Lower leg skin (tissue), 4 donors: ENCODE measurements at regions not wholly inside any gene's neighbourhood (a gene's known extent, or its start where the extent isn't known, plus 50 kb on each side); places are given as distances from the start of the nearest gene placed in this dataset.

ENCODE experiments used
- DNase-seq, 2 donors: peaks; one replicate each; pipeline ENCODE4 v3.0.0-alpha.2; 2019; ENCODE audit warnings: low spot score in 2 of 2
- H3K4me3 ChIP-seq: fragments of 200-600 bp; sonication (generic); 2 replicates; pipeline ENCODE4 v1.5.1; 2017; ENCODE audit warnings: mild to moderate bottlenecking, low read depth; ENCODE audit not compliant: poor library complexity, severe bottlenecking
- POLR2A ChIP-seq, 2 donors: fragments of 450-650 bp; IDR thresholded peaks; one replicate each; pipeline ENCODE4 v1.6.1; 2016 to 2017; ENCODE audit warnings: antibody characterized with exemption in 2 of 2, mild to moderate bottlenecking in 1 of 2, moderate library complexity in 1 of 2
- WGBS, 2 donors: methylation state at CpG; one replicate each; pipeline ENCODE4 v1.1.5; 2018; 5-methylcytosine and 5-hydroxymethylcytosine counted together
- intact Hi-C: fragments of 100-400 bp; cut with DNase I; formaldehyde crosslinking; loops from one replicate; pipeline ENCODE4 v1.15.0; 2023; ENCODE audit warnings: low total_unique reads
- TF ChIP-seq, protein P1 (sequence below), 3 donors: fragments of 450-650 bp; IDR thresholded peaks; one replicate each; pipeline ENCODE4 v1.5.1; 2016; ENCODE audit warnings: antibody characterized with exemption in 3 of 3, mild to moderate bottlenecking in 3 of 3, moderate library complexity in 2 of 3

DNA sequence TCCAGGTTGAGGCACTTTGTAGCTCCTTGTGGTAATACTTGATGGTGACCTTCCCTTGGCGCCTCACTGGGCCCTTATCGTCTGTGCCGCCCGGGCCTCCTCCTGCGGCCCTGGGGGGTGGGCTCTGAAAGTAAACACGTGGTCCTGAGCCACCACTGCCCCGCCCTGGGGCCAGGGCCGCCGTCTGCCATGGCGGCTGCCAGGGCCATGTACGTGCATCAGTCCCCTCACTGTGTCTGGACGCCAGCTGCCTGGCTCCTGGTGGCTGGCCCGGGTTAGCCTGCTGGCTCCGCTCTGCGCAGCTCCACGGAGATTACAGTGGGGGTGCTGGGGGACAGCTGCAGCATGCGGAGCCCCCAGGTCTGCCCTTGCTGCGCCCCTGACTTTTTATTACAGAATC is 81.8 kb upstream of the CENPW start:
- no peak overlapping the region for H3K4me3 ChIP-seq
- no peak for DNase-seq
- 89 to 96% methylated on average over 18 of the region's 18 CpGs for WGBS, 2 donors
- intact Hi-C loops = no loop called here
- TF ChIP-seq POLR2A (IDR thresholded peaks at IDR 0.05) = no peak
- TF ChIP-seq, protein P1, sequence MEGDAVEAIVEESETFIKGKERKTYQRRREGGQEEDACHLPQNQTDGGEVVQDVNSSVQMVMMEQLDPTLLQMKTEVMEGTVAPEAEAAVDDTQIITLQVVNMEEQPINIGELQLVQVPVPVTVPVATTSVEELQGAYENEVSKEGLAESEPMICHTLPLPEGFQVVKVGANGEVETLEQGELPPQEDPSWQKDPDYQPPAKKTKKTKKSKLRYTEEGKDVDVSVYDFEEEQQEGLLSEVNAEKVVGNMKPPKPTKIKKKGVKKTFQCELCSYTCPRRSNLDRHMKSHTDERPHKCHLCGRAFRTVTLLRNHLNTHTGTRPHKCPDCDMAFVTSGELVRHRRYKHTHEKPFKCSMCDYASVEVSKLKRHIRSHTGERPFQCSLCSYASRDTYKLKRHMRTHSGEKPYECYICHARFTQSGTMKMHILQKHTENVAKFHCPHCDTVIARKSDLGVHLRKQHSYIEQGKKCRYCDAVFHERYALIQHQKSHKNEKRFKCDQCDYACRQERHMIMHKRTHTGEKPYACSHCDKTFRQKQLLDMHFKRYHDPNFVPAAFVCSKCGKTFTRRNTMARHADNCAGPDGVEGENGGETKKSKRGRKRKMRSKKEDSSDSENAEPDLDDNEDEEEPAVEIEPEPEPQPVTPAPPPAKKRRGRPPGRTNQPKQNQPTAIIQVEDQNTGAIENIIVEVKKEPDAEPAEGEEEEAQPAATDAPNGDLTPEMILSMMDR (IDR thresholded peaks at IDR 0.05) = no peak

DNA sequence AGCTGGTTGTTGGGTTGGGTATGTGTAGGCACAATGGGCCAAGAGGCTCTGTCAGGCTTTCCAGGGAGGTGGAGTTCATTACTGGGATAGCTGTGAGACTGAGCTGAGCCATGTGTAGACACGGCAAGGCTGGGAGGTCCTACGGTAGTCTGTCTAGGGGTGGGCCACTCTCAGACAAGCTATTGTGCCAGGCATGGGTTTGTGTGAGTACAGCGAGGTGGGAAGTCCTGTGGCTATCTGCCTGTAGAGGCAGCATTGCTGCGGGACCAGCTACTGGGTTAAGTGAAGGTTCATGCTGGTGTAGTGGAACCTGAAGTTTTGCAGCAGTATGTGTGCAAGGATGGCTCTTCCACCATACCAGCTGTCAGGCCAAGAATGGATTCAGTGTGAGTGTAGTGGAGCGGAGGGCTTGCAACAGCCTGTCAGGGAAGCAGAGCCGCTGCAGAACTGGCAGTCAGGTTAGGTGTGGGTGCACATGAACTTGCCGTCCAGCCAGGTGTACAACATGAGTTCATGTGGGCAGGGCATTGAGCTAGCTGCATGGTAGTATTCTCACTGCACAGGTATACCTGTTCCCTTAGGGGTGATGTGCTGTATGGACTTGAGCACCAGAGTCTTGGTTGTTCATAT is 78.0 kb upstream of the CENPW start:
- WGBS, 2 donors = 96 to 98% methylated on average over 7 of the region's 7 CpGs
- no peak for DNase-seq
- H3K4me3 ChIP-seq = no peak overlapping the region
- TF ChIP-seq POLR2A (IDR thresholded peaks at IDR 0.05) = no peak
- TF ChIP-seq, protein P1 (IDR thresholded peaks at IDR 0.05) = no peak
- intact Hi-C loops = no loop called here

DNA sequence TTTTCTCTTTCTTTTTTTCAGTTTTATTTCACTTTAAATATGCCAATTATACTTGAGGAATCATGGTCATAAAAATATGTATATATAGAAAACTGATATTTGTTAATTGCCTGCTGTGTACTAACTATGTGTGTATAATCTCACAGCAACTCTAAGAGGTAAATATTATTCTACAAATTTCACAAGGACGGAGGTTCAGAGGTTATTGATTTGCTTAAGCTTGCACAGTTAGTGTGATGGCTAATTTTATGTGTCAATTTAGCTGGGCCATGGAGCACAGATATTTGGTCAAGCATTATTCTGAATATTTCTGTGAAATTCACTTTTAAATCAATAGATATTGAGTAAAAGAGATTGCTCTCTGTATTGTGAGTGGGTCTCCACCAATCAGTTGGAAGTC is 75.7 kb upstream of the CENPW start:
- TF ChIP-seq POLR2A (IDR thresholded peaks at IDR 0.05) = no peak
- TF ChIP-seq, protein P1 (IDR thresholded peaks at IDR 0.05) = no peak
- DNase-seq = no peak
- no peak overlapping the region for H3K4me3 ChIP-seq
- 96 to 98% methylated on average over 1 of the region's 1 CpG for WGBS, 2 donors
- intact Hi-C loops = no loop called here

DNA sequence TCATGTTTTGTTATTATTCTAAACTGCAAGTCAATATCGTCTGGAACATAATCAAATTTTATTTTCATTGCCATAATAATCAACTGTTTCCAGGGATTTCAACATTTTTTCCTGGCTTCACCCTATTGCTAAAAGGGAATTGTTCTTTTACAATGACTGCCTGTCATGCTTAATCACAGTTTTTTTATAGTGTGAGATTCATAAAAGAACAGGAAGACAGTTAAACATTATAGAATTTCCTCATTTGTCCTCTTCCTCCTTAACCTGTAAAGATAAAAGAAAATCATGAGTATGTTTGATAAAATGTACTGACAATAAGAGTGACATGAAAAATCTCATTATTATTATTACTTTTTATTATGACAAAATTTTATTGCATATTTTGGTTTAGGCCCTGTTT is 73.3 kb upstream of the CENPW start:
- DNase-seq = no peak
- intact Hi-C loops = no loop called here
- H3K4me3 ChIP-seq = no peak overlapping the region
- 44 to 61% methylated on average over 1 of the region's 1 CpG for WGBS, 2 donors
- TF ChIP-seq POLR2A (IDR thresholded peaks at IDR 0.05) = no peak
- TF ChIP-seq, protein P1 (IDR thresholded peaks at IDR 0.05) = no peak

DNA sequence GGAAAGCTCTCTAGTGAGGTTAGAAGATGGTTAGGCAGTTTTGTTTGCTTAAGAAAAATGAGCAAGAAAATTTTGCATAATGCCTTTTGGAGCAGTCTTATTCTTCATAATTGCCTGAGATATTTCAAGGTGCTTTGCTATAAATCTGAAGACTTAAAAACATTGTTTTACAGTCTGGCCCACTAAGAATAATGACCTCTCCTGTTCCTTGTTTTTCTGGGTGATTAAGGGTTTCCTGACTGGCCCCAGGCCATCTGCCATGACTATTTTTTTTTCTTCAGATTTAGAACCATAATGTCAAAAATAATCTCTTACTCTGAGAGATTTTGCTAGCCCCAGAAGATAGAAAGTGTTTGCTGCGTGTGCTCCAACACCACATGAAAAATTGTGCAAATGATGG is 72.3 kb upstream of the CENPW start:
- no peak for DNase-seq
- intact Hi-C loops = no loop called here
- WGBS, 2 donors = 49 to 60% methylated on average over 1 of the region's 1 CpG
- TF ChIP-seq, protein P1 (IDR thresholded peaks at IDR 0.05) = no peak
- TF ChIP-seq POLR2A (IDR thresholded peaks at IDR 0.05) = no peak
- no peak overlapping the region for H3K4me3 ChIP-seq

DNA sequence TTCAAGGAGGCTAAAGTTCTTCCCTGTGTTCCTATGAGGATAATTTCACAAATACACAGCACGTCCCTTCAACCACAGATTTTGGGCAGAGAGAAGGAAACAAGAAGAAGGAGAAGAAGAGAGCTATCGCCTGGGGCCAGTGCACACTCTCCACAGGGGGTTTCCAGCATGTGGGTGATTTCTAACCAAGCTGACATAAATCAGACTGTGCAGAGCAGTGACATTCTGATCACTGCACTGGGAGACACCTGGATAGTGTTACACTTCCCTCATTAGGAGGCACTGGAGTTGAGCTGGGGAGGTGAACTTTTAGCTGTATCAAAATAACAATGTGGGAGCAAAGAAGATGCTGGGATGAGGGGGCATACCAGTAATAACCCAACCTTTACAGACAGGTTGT is 71.8 kb upstream of the CENPW start:
- 39 to 62% methylated on average over 2 of the region's 2 CpGs for WGBS, 2 donors
- DNase-seq = no peak
- intact Hi-C loops = no loop called here
- TF ChIP-seq, protein P1 (IDR thresholded peaks at IDR 0.05) = no peak
- TF ChIP-seq POLR2A (IDR thresholded peaks at IDR 0.05) = no peak
- no peak overlapping the region for H3K4me3 ChIP-seq
